Endodermal cell (in vitro differentiated cells): ENCODE measurements at regions not wholly inside any gene's neighbourhood (a gene's known extent, or its start where the extent isn't known, plus 50 kb on each side); places are given as distances from the start of the nearest gene placed in this dataset.

Experiments
- DNase-seq: peaks from one replicate; pipeline ENCODE4 v3.0.0-alpha.2; 2017
- H3K27ac ChIP-seq: 2 replicates; pipeline ENCODE4 v1.5.1; 2013; ENCODE audit warnings: mild to moderate bottlenecking, low read depth, low read length, moderate library complexity
- H3K27me3 ChIP-seq: 2 replicates; pipeline ENCODE4 v1.6.1; 2013; ENCODE audit warnings: mild to moderate bottlenecking, low read length, moderate library complexity; ENCODE audit not compliant: insufficient read depth, control insufficient read depth, poor library complexity, severe bottlenecking
- H3K36me3 ChIP-seq: 2 replicates; pipeline ENCODE4 v1.7.0; 2013; ENCODE audit warnings: mild to moderate bottlenecking, low read length, moderate library complexity; ENCODE audit not compliant: control insufficient read depth, insufficient read depth
- H3K4me1 ChIP-seq: one replicate; pipeline ENCODE4 v1.7.0; 2013; ENCODE audit warnings: low read length; ENCODE audit not compliant: control insufficient read depth, insufficient read depth
- H3K4me3 ChIP-seq: 2 replicates; pipeline ENCODE4 v1.5.1; 2013; ENCODE audit warnings: mild to moderate bottlenecking, low read length, moderate library complexity
- H3K9ac ChIP-seq: 2 replicates; pipeline ENCODE4 v1.6.1; 2013; ENCODE audit warnings: mild to moderate bottlenecking, low read length, moderate library complexity; ENCODE audit not compliant: poor library complexity, severe bottlenecking; ENCODE audit errors: extremely low read depth
- H3K9me3 ChIP-seq: 2 replicates; pipeline ENCODE4 v1.6.1; 2013; ENCODE audit warnings: mild to moderate bottlenecking, low read length, moderate library complexity; ENCODE audit not compliant: control insufficient read depth
- H3K27ac Mint-ChIP-seq: 2 replicates; pipeline ENCODE4 v1.8.0; 2020; ENCODE audit warnings: mixed read lengths
- H3K27me3 Mint-ChIP-seq: 2 replicates; pipeline ENCODE4 v1.8.0; 2021; ENCODE audit warnings: mild to moderate bottlenecking, mixed read lengths; ENCODE audit not compliant: insufficient read depth
- H3K36me3 Mint-ChIP-seq: 2 replicates; pipeline ENCODE4 v1.8.0; 2020; ENCODE audit warnings: low read depth, mixed read lengths
- H3K4me1 Mint-ChIP-seq: 2 replicates; pipeline ENCODE4 v1.8.0; 2020; ENCODE audit warnings: mixed read lengths
- H3K4me3 Mint-ChIP-seq: 2 replicates; pipeline ENCODE4 v1.8.0; 2020; ENCODE audit warnings: mild to moderate bottlenecking, moderate library complexity, mixed read lengths
- H3K9me3 Mint-ChIP-seq: 2 replicates; pipeline ENCODE4 v1.8.0; 2020; ENCODE audit warnings: mild to moderate bottlenecking, mixed read lengths
- WGBS, 2 experiments: methylation state at CpG; one replicate each; pipeline versions ENCODE4 v1.1.5 to v1.1.7; 2013; ENCODE audit warnings: missing lambda C conversion rate in 2 of 2, mixed read lengths in 1 of 2; ENCODE audit not compliant: insufficient coverage in 1 of 2, insufficient read length in 1 of 2; 5-methylcytosine and 5-hydroxymethylcytosine counted together
- TF ChIP-seq, protein P1 (sequence below): fragments of 200-600 bp; sonication (generic); conservative IDR thresholded peaks from 2 replicates; pipeline ENCODE4 v1.5.0; 2021; ENCODE audit warnings: antibody characterized with exemption, mild to moderate bottlenecking

DNA sequence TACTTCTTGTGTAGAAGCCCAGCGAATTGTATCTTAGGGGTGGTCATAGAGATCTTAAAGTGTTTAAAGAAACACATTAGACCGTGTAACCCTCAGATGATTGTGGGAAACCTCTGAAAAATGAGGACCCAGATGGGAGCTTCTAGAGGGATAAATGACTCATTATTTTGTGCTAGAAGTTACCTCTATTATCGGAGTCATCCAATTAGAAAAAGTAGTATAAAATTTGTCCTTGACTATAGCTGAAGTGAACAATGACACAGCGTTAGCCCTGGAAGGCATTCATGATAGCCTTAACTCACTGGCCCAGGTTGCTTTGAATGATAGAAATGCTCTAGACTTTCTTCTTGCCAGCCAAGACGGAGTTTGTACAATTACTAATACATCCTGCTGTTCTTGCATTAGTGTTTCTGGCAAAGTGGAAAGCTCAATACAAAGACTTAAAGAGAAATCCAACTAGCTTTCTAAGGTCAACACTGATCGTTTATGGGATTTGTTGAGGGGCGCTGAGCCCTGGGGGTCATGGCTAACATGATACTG is 178.9 kb upstream of the VEGFC start:
- Histone ChIP-seq H3K9ac (no peak overlapping the region), H3K9me3 (no peaks in the 10 kb centered on the region), H3K27ac (no peak overlapping the region), H3K4me1 (peaks cover 4% of the 10 kb centered on the region), H3K4me3 (no peak overlapping the region), H3K27me3 (no peaks in the 10 kb centered on the region), H3K36me3 (no peaks in the 10 kb centered on the region)
- H3K27ac Mint-ChIP-seq: no peak overlapping the region
- WGBS, 2 experiments: 94 to 97% methylated on average over 7 of the region's 7 CpGs
- DNase-seq: no peak
- H3K27me3 Mint-ChIP-seq: peaks cover 4% of the 10 kb centered on the region
- no peaks in the 10 kb centered on the region for H3K9me3 Mint-ChIP-seq
- H3K36me3 Mint-ChIP-seq: no peaks in the 10 kb centered on the region
- TF ChIP-seq, protein P1, sequence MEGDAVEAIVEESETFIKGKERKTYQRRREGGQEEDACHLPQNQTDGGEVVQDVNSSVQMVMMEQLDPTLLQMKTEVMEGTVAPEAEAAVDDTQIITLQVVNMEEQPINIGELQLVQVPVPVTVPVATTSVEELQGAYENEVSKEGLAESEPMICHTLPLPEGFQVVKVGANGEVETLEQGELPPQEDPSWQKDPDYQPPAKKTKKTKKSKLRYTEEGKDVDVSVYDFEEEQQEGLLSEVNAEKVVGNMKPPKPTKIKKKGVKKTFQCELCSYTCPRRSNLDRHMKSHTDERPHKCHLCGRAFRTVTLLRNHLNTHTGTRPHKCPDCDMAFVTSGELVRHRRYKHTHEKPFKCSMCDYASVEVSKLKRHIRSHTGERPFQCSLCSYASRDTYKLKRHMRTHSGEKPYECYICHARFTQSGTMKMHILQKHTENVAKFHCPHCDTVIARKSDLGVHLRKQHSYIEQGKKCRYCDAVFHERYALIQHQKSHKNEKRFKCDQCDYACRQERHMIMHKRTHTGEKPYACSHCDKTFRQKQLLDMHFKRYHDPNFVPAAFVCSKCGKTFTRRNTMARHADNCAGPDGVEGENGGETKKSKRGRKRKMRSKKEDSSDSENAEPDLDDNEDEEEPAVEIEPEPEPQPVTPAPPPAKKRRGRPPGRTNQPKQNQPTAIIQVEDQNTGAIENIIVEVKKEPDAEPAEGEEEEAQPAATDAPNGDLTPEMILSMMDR: no peak
- H3K4me3 Mint-ChIP-seq: no peak overlapping the region
- peaks cover 17% of the 10 kb centered on the region for H3K4me1 Mint-ChIP-seq

DNA sequence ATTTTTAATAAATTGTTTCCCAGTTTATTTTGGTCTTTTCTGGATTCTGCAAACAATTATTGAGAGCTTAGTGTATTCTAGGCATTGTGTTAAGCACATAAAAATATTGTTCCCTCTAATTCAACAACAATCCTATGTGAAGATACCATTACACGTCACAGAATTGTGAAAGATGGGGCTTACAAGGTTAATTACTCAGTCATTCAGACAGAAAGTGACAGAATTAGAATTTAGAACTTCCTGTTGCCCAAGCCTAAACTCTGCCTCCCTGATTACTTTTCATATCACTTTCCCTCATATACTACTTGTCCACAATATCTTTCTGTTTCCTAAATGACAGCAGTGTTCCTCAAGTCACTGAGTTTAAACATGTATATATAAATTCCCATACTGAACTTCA is 186.7 kb upstream of the VEGFC start:
- Mint-ChIP-seq H3K4me1 (peaks cover 7% of the 10 kb centered on the region), H3K4me3 (no peak overlapping the region), H3K36me3 (no peaks in the 10 kb centered on the region), H3K9me3 (peaks cover 4% of the 10 kb centered on the region), H3K27ac (no peak overlapping the region), H3K27me3 (peaks cover 5% of the 10 kb centered on the region)
- Histone ChIP-seq H3K9ac (no peak overlapping the region), H3K9me3 (peaks cover 10% of the 10 kb centered on the region), H3K4me3 (no peak overlapping the region), H3K36me3 (no peaks in the 10 kb centered on the region), H3K4me1 (peaks cover 6% of the 10 kb centered on the region), H3K27ac (no peak overlapping the region), H3K27me3 (no peaks in the 10 kb centered on the region)
- 86 to 89% methylated on average over 1 of the region's 1 CpG for WGBS, 2 experiments
- DNase-seq: no peak
- TF ChIP-seq, protein P1: no peak

DNA sequence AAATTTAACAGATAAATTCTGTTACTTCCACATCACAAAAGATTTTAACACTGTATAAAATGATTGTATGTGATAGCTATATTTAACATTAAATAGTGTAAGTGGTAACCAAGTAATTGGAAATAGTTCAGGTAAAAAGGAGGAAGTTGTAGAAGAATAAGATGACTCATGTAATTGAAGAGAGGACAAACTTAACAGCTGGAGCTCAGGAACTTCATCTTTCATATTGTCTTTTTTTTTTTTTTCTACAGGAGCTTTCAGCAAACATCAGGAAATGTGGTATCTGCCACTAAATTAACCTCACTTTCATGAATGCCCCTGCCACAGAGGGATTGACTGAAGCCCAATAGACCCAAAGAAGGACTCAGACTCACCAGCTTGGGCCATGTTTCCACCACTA is 188.4 kb upstream of the VEGFC start:
- no peaks in the 10 kb centered on the region for H3K36me3 Mint-ChIP-seq

More for the DNA sequence above, 188.4 kb upstream of the VEGFC start:
- peaks cover 10% of the 10 kb centered on the region for H3K9me3 ChIP-seq
- H3K27ac Mint-ChIP-seq: no peak overlapping the region
- H3K4me3 Mint-ChIP-seq: no peak overlapping the region
- no peak overlapping the region for H3K4me3 ChIP-seq
- peaks cover 6% of the 10 kb centered on the region for H3K4me1 ChIP-seq
- peaks cover 4% of the 10 kb centered on the region for H3K9me3 Mint-ChIP-seq
- TF ChIP-seq, protein P1: no peak
- H3K4me1 Mint-ChIP-seq: peaks cover 11% of the 10 kb centered on the region
- H3K36me3 ChIP-seq: no peaks in the 10 kb centered on the region
- H3K27ac ChIP-seq: no peak overlapping the region
- H3K27me3 Mint-ChIP-seq: peaks cover 4% of the 10 kb centered on the region
- no peaks in the 10 kb centered on the region for H3K27me3 ChIP-seq
- no peak for DNase-seq
- H3K9ac ChIP-seq: no peak overlapping the region
